Chondrocyte (in vitro differentiated cells): ENCODE measurements at regions not wholly inside any gene's neighbourhood (a gene's known extent, or its start where the extent isn't known, plus 50 kb on each side); places are given as distances from the start of the nearest gene placed in this dataset.
"Not testable (repeated sequence)": the region's sequence is repeated elsewhere in the genome, so short reads cannot be mapped to it uniquely, and the experiment has no call there.

Source experiments
- DNase-seq: peaks from one replicate; pipeline ENCODE4 v3.0.0; 2021; ENCODE audit warnings: mixed read lengths, low spot score
- H3K27ac Mint-ChIP-seq: one replicate; pipeline ENCODE4 v1.8.0; 2021; ENCODE audit warnings: mild to moderate bottlenecking, moderate library complexity, mixed read lengths; ENCODE audit not compliant: unreplicated experiment
- H3K27me3 Mint-ChIP-seq: 2 replicates; pipeline ENCODE4 v1.8.0; 2021; ENCODE audit warnings: low read depth, mixed read lengths
- H3K36me3 Mint-ChIP-seq: 2 replicates; pipeline ENCODE4 v1.8.0; 2021; ENCODE audit warnings: low read depth, mixed read lengths
- H3K4me1 Mint-ChIP-seq: 2 replicates; pipeline ENCODE4 v1.8.0; 2021; ENCODE audit warnings: low read depth, mild to moderate bottlenecking, mixed read lengths
- H3K4me3 Mint-ChIP-seq: one replicate; pipeline ENCODE4 v1.8.0; 2021; ENCODE audit warnings: mild to moderate bottlenecking, moderate library complexity, mixed read lengths; ENCODE audit not compliant: unreplicated experiment
- H3K9me3 Mint-ChIP-seq: 2 replicates; pipeline ENCODE4 v1.8.0; 2021; ENCODE audit warnings: low read depth, mixed read lengths
- CTCF ChIP-seq: fragments of 200-600 bp; sonication (generic); IDR thresholded peaks from 2 replicates; pipeline ENCODE4 v1.5.0; 2021; ENCODE audit warnings: antibody characterized with exemption, mild to moderate bottlenecking, moderate library complexity

- H3K27ac Mint-ChIP-seq, result no peak overlapping the region
- H3K27me3 Mint-ChIP-seq, result no peaks in the 10 kb centered on the region
- no peaks in the 10 kb centered on the region for H3K9me3 Mint-ChIP-seq
- no peak overlapping the region for H3K4me3 Mint-ChIP-seq
- H3K4me1 Mint-ChIP-seq, result peaks cover 16% of the 10 kb centered on the region
- no peak for DNase-seq
- TF ChIP-seq CTCF, result peak; percentile 81
- peaks cover 2% of the 10 kb centered on the region for H3K36me3 Mint-ChIP-seq
These were observed 70.2 kb upstream of the SH3BP4 start for GRCh38 chr2:234881413-234882241.

- no peak for TF ChIP-seq CTCF
- no peak for DNase-seq
- H3K27me3 Mint-ChIP-seq, result no peaks in the 10 kb centered on the region
- no peak overlapping the region for H3K27ac Mint-ChIP-seq
- H3K4me3 Mint-ChIP-seq, result no peak overlapping the region
- H3K9me3 Mint-ChIP-seq, result no peaks in the 10 kb centered on the region
- H3K36me3 Mint-ChIP-seq, result peaks cover 3% of the 10 kb centered on the region
- peaks cover 16% of the 10 kb centered on the region for H3K4me1 Mint-ChIP-seq
These were observed 71.1 kb upstream of the SH3BP4 start for GRCh38 chr2:234880551-234881211.

GRCh38 chr2:234879671-234880455, 72.0 kb upstream of the SH3BP4 start:
- DNase-seq, result no peak
- TF ChIP-seq CTCF, result no peak
- H3K27me3 Mint-ChIP-seq, result no peaks in the 10 kb centered on the region
- peaks cover 3% of the 10 kb centered on the region for H3K36me3 Mint-ChIP-seq
- no peak overlapping the region for H3K4me3 Mint-ChIP-seq
- H3K27ac Mint-ChIP-seq, result no peak overlapping the region
- no peaks in the 10 kb centered on the region for H3K9me3 Mint-ChIP-seq
- peaks cover 16% of the 10 kb centered on the region for H3K4me1 Mint-ChIP-seq

- DNase-seq, H3K9me3 Mint-ChIP-seq, H3K4me3 Mint-ChIP-seq, H3K27ac Mint-ChIP-seq, H3K27me3 Mint-ChIP-seq, H3K36me3 Mint-ChIP-seq: not testable (repeated sequence)
- peaks cover 16% of the 10 kb centered on the region for H3K4me1 Mint-ChIP-seq
These were observed 75.2 kb upstream of the SH3BP4 start for GRCh38 chr2:234876621-234877020.

- no peak for TF ChIP-seq CTCF
- Mint-ChIP-seq H3K27ac (no peak overlapping the region), H3K4me3 (no peak overlapping the region), H3K36me3 (peaks cover 4% of the 10 kb centered on the region), H3K9me3 (peaks cover 4% of the 10 kb centered on the region), H3K27me3 (peaks cover 4% of the 10 kb centered on the region), H3K4me1 (peaks cover 3% of the 10 kb centered on the region)
- no peak for DNase-seq
These were observed 77.3 kb upstream of the SH3BP4 start for GRCh38 chr2:234874347-234875046.
